GM12892 (cell line): ENCODE measurements at regions not wholly inside any gene's neighbourhood (a gene's known extent, or its start where the extent isn't known, plus 50 kb on each side); places are given as distances from the start of the nearest gene placed in this dataset.

Experiments
- POLR2A ChIP-seq: IDR thresholded peaks from 2 replicates; pipeline ENCODE4 v1.6.1; 2011; ENCODE audit warnings: low read depth, low read length, control low read depth
- POLR2AphosphoS5 ChIP-seq: IDR thresholded peaks from 2 replicates; pipeline ENCODE4 v1.6.1; 2011; ENCODE audit warnings: low read depth, low read length, control low read depth

DNA sequence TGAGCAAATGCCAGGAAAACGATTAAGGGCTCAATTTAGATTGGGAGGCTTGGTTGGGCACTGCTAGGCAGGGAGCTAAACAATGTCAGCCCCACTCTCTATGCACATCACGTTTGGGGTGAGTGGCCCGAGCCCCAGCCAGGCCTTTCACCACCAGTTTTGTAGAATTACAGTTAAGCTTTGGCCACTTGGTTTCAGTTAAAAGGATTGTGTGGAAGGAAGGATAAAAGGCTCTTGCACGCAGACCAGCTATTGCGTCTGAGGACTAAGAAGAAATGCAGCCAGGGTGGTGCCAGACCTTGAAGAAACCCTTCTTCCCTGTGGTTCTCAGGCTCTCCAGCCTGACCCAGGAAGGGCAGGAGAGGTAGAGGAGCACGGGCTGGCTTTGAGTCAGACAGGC, 125.3 kb upstream of the SLC44A1 start:
- TF ChIP-seq POLR2AphosphoS5 = no peak
- TF ChIP-seq POLR2A = no peak
